GM13976 (cell line): ENCODE measurements at regions not wholly inside any gene's neighbourhood (a gene's known extent, or its start where the extent isn't known, plus 50 kb on each side); places are given as distances from the start of the nearest gene placed in this dataset.
"Not testable (repeated sequence)": the region's sequence is repeated elsewhere in the genome, so short reads cannot be mapped to it uniquely, and the experiment has no call there.

Experiments
- DNase-seq: peaks from one replicate; pipeline ENCODE4 v3.0.0; 2012; ENCODE audit warnings: low spot score
- in situ Hi-C: fragments of 300-500 bp; cut with MboI; formaldehyde crosslinking; loops from one replicate; pipeline ENCODE4 v1.12.0; 2022; ENCODE audit warnings: low sequenced_read_pairs, mixed read lengths, inconsistent platforms; ENCODE audit not compliant: unreplicated experiment
- TF ChIP-seq, protein P1 (sequence below): IDR thresholded peaks from 2 replicates; pipeline ENCODE4 v1.5.1; 2012; ENCODE audit warnings: borderline replicate concordance, mild to moderate bottlenecking; ENCODE audit not compliant: insufficient read depth; ENCODE audit errors: extremely low read depth, missing control alignments, control extremely low read depth

DNA sequence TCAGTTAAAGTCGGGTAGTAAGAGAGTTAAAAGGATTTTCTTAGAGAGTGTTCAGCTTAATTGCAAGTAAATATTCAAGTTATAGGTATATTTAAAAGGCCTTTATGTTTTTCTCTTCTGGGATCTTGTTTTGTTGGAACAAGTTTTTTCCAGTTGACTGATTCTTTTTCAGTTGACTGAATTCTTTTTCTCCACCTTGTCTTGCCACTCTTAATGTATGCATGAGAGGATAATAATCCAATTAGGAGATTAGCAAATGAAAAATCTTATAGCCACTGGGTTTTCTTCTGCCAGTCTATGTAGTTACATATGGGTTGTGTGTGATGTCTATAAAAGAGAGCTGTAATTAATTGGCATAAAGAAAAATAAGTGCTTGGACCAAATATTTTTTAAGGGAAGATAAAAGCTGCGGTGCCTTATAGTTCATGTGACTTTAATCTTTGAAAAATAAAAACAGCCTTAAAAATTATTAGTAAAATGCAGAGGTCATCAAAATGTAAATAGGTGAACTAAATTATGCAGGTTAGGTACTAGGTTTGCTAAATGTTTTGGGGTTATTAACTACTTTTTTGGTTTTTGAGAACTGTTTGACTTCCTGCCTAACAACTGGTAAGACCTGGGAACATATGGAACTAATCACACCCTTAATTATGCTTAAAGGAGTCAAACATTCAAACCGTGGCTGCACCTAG lies 367.2 kb downstream of the HTR1B start:
- in situ Hi-C loops = no loop called here
- TF ChIP-seq, protein P1, sequence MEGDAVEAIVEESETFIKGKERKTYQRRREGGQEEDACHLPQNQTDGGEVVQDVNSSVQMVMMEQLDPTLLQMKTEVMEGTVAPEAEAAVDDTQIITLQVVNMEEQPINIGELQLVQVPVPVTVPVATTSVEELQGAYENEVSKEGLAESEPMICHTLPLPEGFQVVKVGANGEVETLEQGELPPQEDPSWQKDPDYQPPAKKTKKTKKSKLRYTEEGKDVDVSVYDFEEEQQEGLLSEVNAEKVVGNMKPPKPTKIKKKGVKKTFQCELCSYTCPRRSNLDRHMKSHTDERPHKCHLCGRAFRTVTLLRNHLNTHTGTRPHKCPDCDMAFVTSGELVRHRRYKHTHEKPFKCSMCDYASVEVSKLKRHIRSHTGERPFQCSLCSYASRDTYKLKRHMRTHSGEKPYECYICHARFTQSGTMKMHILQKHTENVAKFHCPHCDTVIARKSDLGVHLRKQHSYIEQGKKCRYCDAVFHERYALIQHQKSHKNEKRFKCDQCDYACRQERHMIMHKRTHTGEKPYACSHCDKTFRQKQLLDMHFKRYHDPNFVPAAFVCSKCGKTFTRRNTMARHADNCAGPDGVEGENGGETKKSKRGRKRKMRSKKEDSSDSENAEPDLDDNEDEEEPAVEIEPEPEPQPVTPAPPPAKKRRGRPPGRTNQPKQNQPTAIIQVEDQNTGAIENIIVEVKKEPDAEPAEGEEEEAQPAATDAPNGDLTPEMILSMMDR = no peak
- no peak for DNase-seq

GRCh38 chr6:77094821-77095220 lies 368.5 kb downstream of the HTR1B start:
- in situ Hi-C loops = no loop called here
- no peak for DNase-seq
- TF ChIP-seq, protein P1 = no peak

- no peak for DNase-seq
- TF ChIP-seq, protein P1 = no peak
- in situ Hi-C loops = no loop called here
Observed at GRCh38 chr6:77092971-77093370, 370.3 kb downstream of the HTR1B start.

- TF ChIP-seq, protein P1 = no peak
- in situ Hi-C loops = no loop called here
- no peak for DNase-seq
Observed at GRCh38 chr6:77089776-77090175, 373.5 kb downstream of the HTR1B start.

DNA sequence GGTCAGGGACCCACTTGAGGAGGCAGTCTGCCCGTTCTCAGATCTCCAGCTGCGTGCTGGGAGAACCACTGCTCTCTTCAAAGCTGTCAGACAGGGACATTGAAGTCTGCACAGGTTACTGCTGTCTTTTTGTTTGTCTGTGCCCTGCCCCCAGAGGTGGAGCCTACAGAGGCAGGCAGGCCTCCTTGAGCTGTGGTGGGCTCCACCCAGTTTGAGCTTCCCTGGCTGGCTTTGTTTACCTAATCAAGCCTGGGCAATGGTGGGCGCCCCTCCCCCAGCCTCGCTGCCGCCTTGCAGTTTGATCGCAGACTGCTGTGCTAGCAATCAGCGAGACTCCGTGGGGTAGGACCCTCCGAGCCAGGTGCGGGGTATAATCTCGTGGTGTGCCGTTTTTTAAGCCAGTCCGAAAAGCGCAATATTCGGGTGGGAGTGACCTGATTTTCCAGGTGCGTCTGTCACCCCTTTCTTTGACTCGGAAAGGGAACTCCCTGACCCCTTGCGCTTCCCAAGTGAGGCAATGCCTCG lies 375.4 kb downstream of the HTR1B start:
- in situ Hi-C loops, DNase-seq: not testable (repeated sequence)

- no peak for DNase-seq
- TF ChIP-seq, protein P1 = no peak
- in situ Hi-C loops = no loop called here
Observed at GRCh38 chr6:77074037-77074713, 389.1 kb downstream of the HTR1B start.

- in situ Hi-C loops = no loop called here
- DNase-seq = no peak
- TF ChIP-seq, protein P1 = no peak
Observed at GRCh38 chr6:77073410-77073760, 389.9 kb downstream of the HTR1B start.
